CD14-positive monocyte (primary cell): ENCODE measurements at regions not wholly inside any gene's neighbourhood (a gene's known extent, or its start where the extent isn't known, plus 50 kb on each side); places are given as distances from the start of the nearest gene placed in this dataset.

Experiments used
- DNase-seq, 3 donors: peaks; one replicate each; pipeline ENCODE4 v3.0.0-alpha.2; 2011 to 2022
- H2AFZ ChIP-seq: 2 replicates; pipeline ENCODE4 v1.6.0; 2012; ENCODE audit warnings: mild to moderate bottlenecking, low read depth, low read length, inconsistent platforms; ENCODE audit not compliant: insufficient read depth, poor library complexity, severe bottlenecking
- H3K27ac ChIP-seq, 2 donors: 1 replicate in 1 of 2; 2 replicates in 1 of 2; pipeline ENCODE4 v1.5.1; 2012 to 2013; ENCODE audit warnings: low read length in 2 of 2, control low read depth in 1 of 2, inconsistent platforms in 1 of 2, low read depth in 1 of 2, mild to moderate bottlenecking in 1 of 2
- H3K27me3 ChIP-seq, 2 donors: one replicate each; pipeline versions ENCODE4 v1.6.0 to v1.6.1; 2011 to 2013; ENCODE audit warnings: low read length in 2 of 2; ENCODE audit not compliant: control insufficient read depth in 2 of 2, insufficient read depth in 2 of 2
- H3K36me3 ChIP-seq, 2 donors: replicated peaks in 1 of 2; 1 replicate in 1 of 2; 2 replicates in 1 of 2; pipeline versions ENCODE4 v1.5.1 to v1.6.1; 2012 to 2013; ENCODE audit warnings: low read length in 2 of 2, control low read depth in 1 of 2, inconsistent platforms in 1 of 2, mild to moderate bottlenecking in 1 of 2; ENCODE audit not compliant: insufficient read depth in 2 of 2, control insufficient read depth in 1 of 2
- H3K4me1 ChIP-seq, 2 donors: 1 replicate in 1 of 2; 2 replicates in 1 of 2; pipeline versions ENCODE4 v1.5.1 to v1.6.1; 2012 to 2013; ENCODE audit warnings: low read length in 2 of 2, control low read depth in 1 of 2, inconsistent platforms in 1 of 2, mild to moderate bottlenecking in 1 of 2, moderate library complexity in 1 of 2; ENCODE audit not compliant: insufficient read depth in 2 of 2, control insufficient read depth in 1 of 2
- H3K4me2 ChIP-seq: replicated peaks from 2 replicates; pipeline ENCODE3; 2012; ENCODE audit warnings: low read length, moderate library complexity, mild to moderate bottlenecking; ENCODE audit not compliant: poor library complexity, severe bottlenecking; ENCODE audit errors: extremely low read depth
- H3K4me3 ChIP-seq, 3 experiments: fragments of 200-600 bp in 1 of 3; sonication (generic) in 1 of 3; replicated peaks in 1 of 3; 1 replicate in 2 of 3; 2 replicates in 1 of 3; pipeline ENCODE4 v1.5.1; 2011 to 2013; ENCODE audit warnings: low read length in 3 of 3, mild to moderate bottlenecking in 3 of 3, control low read depth in 2 of 3, low read depth in 2 of 3, inconsistent platforms in 1 of 3, moderate library complexity in 1 of 3
- H3K79me2 ChIP-seq: 2 replicates; pipeline ENCODE4 v1.6.0; 2012; ENCODE audit warnings: mild to moderate bottlenecking, control low read depth, inconsistent platforms, low read length, moderate library complexity; ENCODE audit not compliant: insufficient read depth
- H3K9ac ChIP-seq: 2 replicates; pipeline ENCODE4 v1.6.0; 2017; ENCODE audit warnings: low read length, mild to moderate bottlenecking; ENCODE audit not compliant: insufficient read depth, poor library complexity, severe bottlenecking
- H3K9me3 ChIP-seq, 2 donors: replicated peaks in 1 of 2; 1 replicate in 1 of 2; 2 replicates in 1 of 2; pipeline versions ENCODE4 v1.5.1 to v1.6.1; 2012 to 2013; ENCODE audit warnings: low read length in 2 of 2, control low read depth in 1 of 2; ENCODE audit not compliant: control insufficient read depth in 1 of 2, insufficient read depth in 1 of 2
- H4K20me1 ChIP-seq: 2 replicates; pipeline ENCODE4 v1.6.0; 2012; ENCODE audit warnings: mild to moderate bottlenecking, low read length, control low read depth, moderate library complexity; ENCODE audit not compliant: insufficient read depth
- H3K27ac Mint-ChIP-seq, 7 donors: one replicate each; pipeline ENCODE4 v1.8.0; 2020; ENCODE audit warnings: mild to moderate bottlenecking in 7 of 7, mixed read lengths in 7 of 7, moderate library complexity in 6 of 7, inconsistent platforms in 2 of 7
- H3K27me3 Mint-ChIP-seq, 3 donors: one replicate each; pipeline ENCODE4 v1.8.0; 2021 to 2022; ENCODE audit warnings: low read depth in 3 of 3, mild to moderate bottlenecking in 3 of 3, mixed read lengths in 3 of 3, moderate library complexity in 3 of 3, inconsistent platforms in 1 of 3
- H3K36me3 Mint-ChIP-seq, 2 donors: one replicate each; pipeline ENCODE4 v1.8.0; 2020; ENCODE audit warnings: mixed read lengths in 2 of 2, inconsistent platforms in 1 of 2, mild to moderate bottlenecking in 1 of 2
- H3K4me1 Mint-ChIP-seq: one replicate; pipeline ENCODE4 v1.8.0; 2020; ENCODE audit warnings: mild to moderate bottlenecking, mixed read lengths
- H3K4me3 Mint-ChIP-seq, 2 donors: one replicate each; pipeline ENCODE4 v1.8.0; 2020; ENCODE audit warnings: mild to moderate bottlenecking in 2 of 2, mixed read lengths in 2 of 2, moderate library complexity in 1 of 2
- H3K9me3 Mint-ChIP-seq, 7 donors: one replicate each; pipeline ENCODE4 v1.8.0; 2020 to 2022; ENCODE audit warnings: mixed read lengths in 7 of 7, mild to moderate bottlenecking in 6 of 7, moderate library complexity in 6 of 7, inconsistent platforms in 2 of 7
- CTCF ChIP-seq: fragments of 200-600 bp; IDR thresholded peaks from one replicate; pipeline ENCODE4 v1.8.0; 2022; ENCODE audit warnings: antibody characterized with exemption, mild to moderate bottlenecking
- WGBS: methylation state at CpG from one replicate; pipeline ENCODE4 v1.1.5; 2013; ENCODE audit warnings: missing lambda C conversion rate; ENCODE audit not compliant: insufficient coverage; 5-methylcytosine and 5-hydroxymethylcytosine counted together
- intact Hi-C, 2 donors: fragments of 100-400 bp; cut with micrococcal nuclease; formaldehyde crosslinking; loops; one replicate each; pipeline versions ENCODE4 v1.15.0 to v1.15.1; 2023

GRCh38 chr10:78929541-78929940 is 139.2 kb upstream of the ZMIZ1 start:
- H3K4me3 ChIP-seq, result no peak overlapping the region
- no peak overlapping the region for H3K9ac ChIP-seq
- no peak overlapping the region for H3K27ac Mint-ChIP-seq
- H3K27me3 ChIP-seq, result no peaks in the 10 kb centered on the region
- intact Hi-C loops, result no loop called here
- 63% methylated on average over 1 of the region's 1 CpG for WGBS
- no peaks in the 10 kb centered on the region for H3K4me1 ChIP-seq
- H3K27ac ChIP-seq, result no peak overlapping the region
- H4K20me1 ChIP-seq, result no peaks in the 10 kb centered on the region
- no peaks in the 10 kb centered on the region for H3K36me3 Mint-ChIP-seq
- H3K4me3 Mint-ChIP-seq, result no peak overlapping the region
- no peaks in the 10 kb centered on the region for H3K4me1 Mint-ChIP-seq
- no peak overlapping the region for H2AFZ ChIP-seq
- H3K9me3 ChIP-seq, result no peaks in the 10 kb centered on the region
- no peaks in the 10 kb centered on the region for H3K79me2 ChIP-seq
- no peak for TF ChIP-seq CTCF
- peaks cover 0 to 5% (median 5%) of the 10 kb centered on the region in 3 donors for H3K27me3 Mint-ChIP-seq
- no peak overlapping the region for H3K4me2 ChIP-seq
- H3K36me3 ChIP-seq, result no peaks in the 10 kb centered on the region
- no peaks in the 10 kb centered on the region for H3K9me3 Mint-ChIP-seq
- DNase-seq, result no peak

GRCh38 chr10:78931321-78932053 is 137.3 kb upstream of the ZMIZ1 start:
- no peaks in the 10 kb centered on the region for H3K79me2 ChIP-seq
- no peak overlapping the region for H3K27ac ChIP-seq
- no peak for DNase-seq
- peak overlapping the region in 1 of 7 donors; percentile 6 for H3K27ac Mint-ChIP-seq
- H3K9ac ChIP-seq, result no peak overlapping the region
- H3K36me3 Mint-ChIP-seq, result no peaks in the 10 kb centered on the region
- intact Hi-C loops, result no loop called here
- no peak overlapping the region for H2AFZ ChIP-seq
- peaks cover 0 to 5% (median 5%) of the 10 kb centered on the region in 3 donors for H3K27me3 Mint-ChIP-seq
- H3K4me3 Mint-ChIP-seq, result no peak overlapping the region
- H3K36me3 ChIP-seq, result no peaks in the 10 kb centered on the region
- H3K4me2 ChIP-seq, result no peak overlapping the region
- H4K20me1 ChIP-seq, result no peaks in the 10 kb centered on the region
- WGBS, result 90% methylated on average over 8 of the region's 21 CpGs
- H3K4me3 ChIP-seq, result no peak overlapping the region
- no peaks in the 10 kb centered on the region for H3K9me3 Mint-ChIP-seq
- no peaks in the 10 kb centered on the region for H3K4me1 Mint-ChIP-seq
- H3K9me3 ChIP-seq, result no peaks in the 10 kb centered on the region
- H3K4me1 ChIP-seq, result no peaks in the 10 kb centered on the region
- no peak for TF ChIP-seq CTCF
- no peaks in the 10 kb centered on the region for H3K27me3 ChIP-seq
